DOHH2 (cell line): ENCODE measurements at regions not wholly inside any gene's neighbourhood (a gene's known extent, or its start where the extent isn't known, plus 50 kb on each side); places are given as distances from the start of the nearest gene placed in this dataset.

Experiments
- H3F3A ChIP-seq: fragments of 200-600 bp; sonication (generic), shearing (Covaris generic); 2 replicates; pipeline ENCODE4 v1.6.0; 2016; ENCODE audit warnings: antibody characterized with exemption, mild to moderate bottlenecking; ENCODE audit not compliant: control insufficient read depth, insufficient read depth
- H3K27ac ChIP-seq: fragments of 200-600 bp; sonication (generic); 2 replicates; pipeline ENCODE4 v1.5.1; 2014; ENCODE audit warnings: low read depth, mild to moderate bottlenecking, low read length, moderate library complexity
- H3K27me3 ChIP-seq: fragments of 200-600 bp; sonication (generic); 2 replicates; pipeline ENCODE4 v1.6.1; 2014; ENCODE audit warnings: mild to moderate bottlenecking, low read length, mixed read lengths; ENCODE audit not compliant: control insufficient read depth
- H3K36me3 ChIP-seq: fragments of 200-600 bp; sonication (generic); 2 replicates; pipeline ENCODE4 v1.6.1; 2014; ENCODE audit warnings: mild to moderate bottlenecking, low read length, moderate library complexity, mixed read lengths; ENCODE audit not compliant: control insufficient read depth
- H3K4me1 ChIP-seq: fragments of 200-600 bp; sonication (generic); 2 replicates; pipeline ENCODE4 v1.6.1; 2014; ENCODE audit warnings: mild to moderate bottlenecking, low read length, mixed read lengths; ENCODE audit not compliant: control insufficient read depth
- H3K4me2 ChIP-seq: fragments of 200-600 bp; sonication (generic); 2 replicates; pipeline ENCODE4 v1.6.0; 2014; ENCODE audit warnings: mild to moderate bottlenecking, low read length, moderate library complexity
- H3K4me3 ChIP-seq: fragments of 200-600 bp; sonication (generic); 2 replicates; pipeline ENCODE4 v1.5.1; 2014; ENCODE audit warnings: mild to moderate bottlenecking, low read length, mixed read lengths
- H3K79me2 ChIP-seq: fragments of 200-600 bp; sonication (generic); 2 replicates; pipeline ENCODE4 v1.6.1; 2014; ENCODE audit warnings: mild to moderate bottlenecking, low read length, mixed read lengths; ENCODE audit not compliant: control insufficient read depth
- H3K9me2 ChIP-seq: fragments of 200-600 bp; sonication (generic); replicated peaks from 2 replicates; pipeline ENCODE4 v1.6.1; 2014; ENCODE audit warnings: mild to moderate bottlenecking, low read length, mixed read lengths; ENCODE audit not compliant: control insufficient read depth
- H3K9me3 ChIP-seq: fragments of 200-600 bp; sonication (generic); 2 replicates; pipeline ENCODE4 v1.6.1; 2014; ENCODE audit warnings: antibody characterized with exemption, low read length, mixed read lengths; ENCODE audit not compliant: control insufficient read depth, insufficient read depth
- H4K20me1 ChIP-seq: fragments of 200-600 bp; sonication (generic); 2 replicates; pipeline ENCODE4 v1.6.0; 2014; ENCODE audit warnings: low read depth, mild to moderate bottlenecking, antibody characterized with exemption, low read length, moderate library complexity; ENCODE audit not compliant: control insufficient read depth, insufficient read depth
- CTCF ChIP-seq: fragments of 200-600 bp; sonication (generic); IDR thresholded peaks from one replicate; pipeline ENCODE4 v1.5.1; 2014; ENCODE audit warnings: antibody characterized with exemption, mild to moderate bottlenecking, low read depth, low read length; ENCODE audit not compliant: poor library complexity, severe bottlenecking
- EZH2phosphoT487 ChIP-seq: fragments of 200-600 bp; sonication (generic); IDR thresholded peaks from 2 replicates; pipeline ENCODE4 v1.6.1; 2017; ENCODE audit warnings: borderline replicate concordance, mild to moderate bottlenecking, antibody characterized with exemption, low read length, moderate library complexity, mixed read lengths

- TF ChIP-seq CTCF (no peak), EZH2phosphoT487 (no peak)
- peaks cover 12% of the 10 kb centered on the region for H3K4me1 ChIP-seq
- no peaks in the 10 kb centered on the region for H3F3A ChIP-seq
- no peaks in the 10 kb centered on the region for H3K9me3 ChIP-seq
- H4K20me1 ChIP-seq, result no peaks in the 10 kb centered on the region
- no peak overlapping the region for H3K4me2 ChIP-seq
- no peaks in the 10 kb centered on the region for H3K79me2 ChIP-seq
- H3K4me3 ChIP-seq, result no peak overlapping the region
- no peaks in the 10 kb centered on the region for H3K27me3 ChIP-seq
- no peaks in the 10 kb centered on the region for H3K36me3 ChIP-seq
- H3K9me2 ChIP-seq, result no peaks in the 10 kb centered on the region
- no peak overlapping the region for H3K27ac ChIP-seq
Measured at GRCh38 chr5:56705217-56705616, 110.1 kb upstream of the MAP3K1 start.

- Histone ChIP-seq H3K9me3 (no peaks in the 10 kb centered on the region), H3K27ac (no peak overlapping the region), H4K20me1 (no peaks in the 10 kb centered on the region), H3K36me3 (no peaks in the 10 kb centered on the region), H3K27me3 (no peaks in the 10 kb centered on the region), H3K4me2 (no peak overlapping the region), H3K9me2 (no peaks in the 10 kb centered on the region), H3K4me3 (no peak overlapping the region), H3F3A (no peaks in the 10 kb centered on the region), H3K79me2 (no peaks in the 10 kb centered on the region), H3K4me1 (peaks cover 16% of the 10 kb centered on the region)
- TF ChIP-seq EZH2phosphoT487 (no peak), CTCF (no peak)
Measured at GRCh38 chr5:56703952-56704351, 111.4 kb upstream of the MAP3K1 start.

- Histone ChIP-seq H3K4me2 (no peak overlapping the region), H3K27me3 (no peaks in the 10 kb centered on the region), H3K36me3 (no peaks in the 10 kb centered on the region), H3F3A (no peaks in the 10 kb centered on the region), H3K9me3 (no peaks in the 10 kb centered on the region), H3K79me2 (no peaks in the 10 kb centered on the region), H3K27ac (no peak overlapping the region), H4K20me1 (no peaks in the 10 kb centered on the region), H3K4me1 (peaks cover 29% of the 10 kb centered on the region), H3K9me2 (no peaks in the 10 kb centered on the region), H3K4me3 (no peak overlapping the region)
- TF ChIP-seq CTCF, result no peak
- no peak for TF ChIP-seq EZH2phosphoT487
Measured at GRCh38 chr5:56700711-56701110, 114.6 kb upstream of the MAP3K1 start.

- Histone ChIP-seq H3K27me3 (no peaks in the 10 kb centered on the region), H3K4me1 (peaks cover 33% of the 10 kb centered on the region), H3K4me2 (no peak overlapping the region)
Measured at GRCh38 chr5:56699538-56699937, 115.8 kb upstream of the MAP3K1 start.

More at GRCh38 chr5:56699538-56699937, 115.8 kb upstream of the MAP3K1 start:
- Histone ChIP-seq H3K27ac (no peak overlapping the region), H3K9me2 (no peaks in the 10 kb centered on the region), H3K4me3 (no peak overlapping the region), H4K20me1 (no peaks in the 10 kb centered on the region), H3K9me3 (no peaks in the 10 kb centered on the region), H3K36me3 (no peaks in the 10 kb centered on the region), H3K79me2 (no peaks in the 10 kb centered on the region), H3F3A (no peaks in the 10 kb centered on the region)
- no peak for TF ChIP-seq EZH2phosphoT487
- TF ChIP-seq CTCF, result no peak
